Naive thymus-derived CD4-positive, alpha-beta T cell (primary cell): ENCODE measurements at regions not wholly inside any gene's neighbourhood (a gene's known extent, or its start where the extent isn't known, plus 50 kb on each side); places are given as distances from the start of the nearest gene placed in this dataset.
A peak's percentile ranks its signal among the peaks of the same experiment; 100 is the strongest.

ENCODE experiments used
- ATAC-seq: fragments of 150-1000 bp; cut with Tn5 transposase; 2 replicates; pipeline ENCODE4 v1.10.0; 2021; ENCODE audit warnings: mild to moderate bottlenecking, moderate library complexity
- CTCF ChIA-PET: fragments of 350-600 bp; sonication (Branson Sonifier 250); formaldehyde crosslinking; loops from one replicate; lab custom pipeline; 2021; ENCODE audit warnings: antibody characterized with exemption; lab: Charles Lee
- POLR2A ChIA-PET: fragments of 350-600 bp; sonication (Branson Sonifier 250); formaldehyde crosslinking; loops from one replicate; lab custom pipeline; 2021; ENCODE audit warnings: antibody characterized with exemption, inconsistent platforms; lab: Charles Lee
- DNase-seq, 9 donors: peaks; one replicate each; pipeline versions ENCODE4 v3.0.0 to v3.0.0-alpha.2; 2020 to 2022; ENCODE audit warnings: mixed read lengths in 1 of 9
- H3K27ac ChIP-seq: one replicate; pipeline ENCODE4 v1.7.0; 2013; ENCODE audit warnings: mild to moderate bottlenecking, low read depth, low read length, moderate library complexity
- H3K27me3 ChIP-seq, 2 donors: one replicate each; pipeline ENCODE4 v1.7.0; 2013; ENCODE audit warnings: low read length in 2 of 2, mild to moderate bottlenecking in 2 of 2, moderate library complexity in 2 of 2; ENCODE audit not compliant: control insufficient read depth in 2 of 2, insufficient read depth in 2 of 2
- H3K36me3 ChIP-seq, 3 experiments: 1 replicate in 2 of 3; 2 replicates in 1 of 3; pipeline ENCODE4 v1.7.0; 2013; ENCODE audit warnings: low read length in 3 of 3, mild to moderate bottlenecking in 3 of 3, moderate library complexity in 1 of 3; ENCODE audit not compliant: insufficient read depth in 3 of 3, control insufficient read depth in 2 of 3
- H3K4me1 ChIP-seq, 2 donors: one replicate each; pipeline ENCODE4 v1.7.0; 2013; ENCODE audit warnings: low read length in 2 of 2, mild to moderate bottlenecking in 2 of 2, moderate library complexity in 1 of 2; ENCODE audit not compliant: control insufficient read depth in 2 of 2, insufficient read depth in 2 of 2
- H3K4me3 ChIP-seq: 2 replicates; pipeline ENCODE4 v1.7.0; 2013; ENCODE audit warnings: mild to moderate bottlenecking, low read length
- H3K9me3 ChIP-seq, 3 experiments: 1 replicate in 2 of 3; 2 replicates in 1 of 3; pipeline ENCODE4 v1.7.0; 2013; ENCODE audit warnings: low read length in 3 of 3; ENCODE audit not compliant: control insufficient read depth in 2 of 3
- H3K27ac Mint-ChIP-seq, 9 donors: one replicate each; pipeline ENCODE4 v1.8.0; 2020 to 2022; ENCODE audit warnings: mixed read lengths in 9 of 9, mild to moderate bottlenecking in 8 of 9, moderate library complexity in 5 of 9, inconsistent platforms in 2 of 9
- H3K27me3 Mint-ChIP-seq, 5 donors: one replicate each; pipeline ENCODE4 v1.8.0; 2021 to 2022; ENCODE audit warnings: mixed read lengths in 5 of 5, mild to moderate bottlenecking in 1 of 5
- H3K36me3 Mint-ChIP-seq, 5 donors: one replicate each; pipeline ENCODE4 v1.8.0; 2020 to 2022; ENCODE audit warnings: mixed read lengths in 5 of 5, mild to moderate bottlenecking in 3 of 5, inconsistent platforms in 1 of 5
- H3K4me1 Mint-ChIP-seq, 7 donors: one replicate each; pipeline ENCODE4 v1.8.0; 2020 to 2022; ENCODE audit warnings: mixed read lengths in 7 of 7, mild to moderate bottlenecking in 3 of 7, inconsistent platforms in 1 of 7
- H3K4me3 Mint-ChIP-seq, 10 donors: one replicate each; pipeline ENCODE4 v1.8.0; 2020 to 2022; ENCODE audit warnings: mild to moderate bottlenecking in 10 of 10, mixed read lengths in 10 of 10, moderate library complexity in 6 of 10, inconsistent platforms in 2 of 10
- H3K9me3 Mint-ChIP-seq, 11 donors: one replicate each; pipeline ENCODE4 v1.8.0; 2020 to 2022; ENCODE audit warnings: mixed read lengths in 11 of 11, mild to moderate bottlenecking in 4 of 11, inconsistent platforms in 1 of 11, moderate library complexity in 1 of 11
- intact Hi-C, 2 donors: fragments of 100-400 bp; cut with micrococcal nuclease; formaldehyde crosslinking; loops; one replicate each; pipeline ENCODE4 v1.15.1; 2023

DNA sequence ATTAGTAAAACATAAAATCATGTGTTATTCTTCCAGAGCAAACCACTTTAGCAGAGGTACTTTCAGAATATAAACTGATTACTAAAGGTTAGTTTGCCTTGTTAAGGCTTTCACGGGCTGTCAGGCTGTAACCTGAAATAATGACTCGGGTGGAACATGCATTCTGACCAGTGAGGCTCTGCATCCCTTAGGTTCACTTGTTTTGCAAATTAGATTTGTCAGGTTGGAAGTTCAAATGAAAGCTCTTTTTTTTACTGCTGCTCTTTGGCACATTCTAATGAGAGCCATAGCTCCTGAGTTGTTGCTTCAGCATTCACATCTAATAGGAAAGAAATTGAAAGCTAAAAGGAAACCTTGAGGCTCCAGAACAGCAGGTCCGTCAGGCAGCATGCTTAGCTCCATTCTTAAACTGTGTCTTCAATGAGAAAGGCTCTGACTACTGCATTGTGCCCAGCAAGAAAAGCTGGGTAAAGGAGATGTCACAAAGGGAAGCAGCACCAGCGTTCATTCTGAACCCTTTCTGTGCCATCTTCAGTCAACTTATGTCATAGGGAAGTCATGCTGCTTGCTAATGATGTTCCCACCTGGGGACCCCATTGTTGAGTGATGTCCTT lies 445.5 kb upstream of the FBXO33 start:
- Mint-ChIP-seq H3K4me3 (no peak overlapping the region), H3K27me3 (no peaks in the 10 kb centered on the region), H3K9me3 (peaks cover 0 to 6% (median 0%) of the 10 kb centered on the region in 11 donors), H3K36me3 (no peaks in the 10 kb centered on the region), H3K27ac (no peak overlapping the region), H3K4me1 (peaks cover 0 to 10% (median 0%) of the 10 kb centered on the region in 7 donors)
- ChIA-PET CTCF (no interaction called here), POLR2A (no interaction called here)
- no peaks in the 10 kb centered on the region for H3K4me1 ChIP-seq
- H3K9me3 ChIP-seq, result no peaks in the 10 kb centered on the region
- H3K36me3 ChIP-seq, result no peaks in the 10 kb centered on the region
- no peak overlapping the region for H3K4me3 ChIP-seq
- ATAC-seq (no peak), DNase-seq (no peak)
- no peaks in the 10 kb centered on the region for H3K27me3 ChIP-seq
- H3K27ac ChIP-seq, result no peak overlapping the region
- intact Hi-C loops, result no loop called here

DNA sequence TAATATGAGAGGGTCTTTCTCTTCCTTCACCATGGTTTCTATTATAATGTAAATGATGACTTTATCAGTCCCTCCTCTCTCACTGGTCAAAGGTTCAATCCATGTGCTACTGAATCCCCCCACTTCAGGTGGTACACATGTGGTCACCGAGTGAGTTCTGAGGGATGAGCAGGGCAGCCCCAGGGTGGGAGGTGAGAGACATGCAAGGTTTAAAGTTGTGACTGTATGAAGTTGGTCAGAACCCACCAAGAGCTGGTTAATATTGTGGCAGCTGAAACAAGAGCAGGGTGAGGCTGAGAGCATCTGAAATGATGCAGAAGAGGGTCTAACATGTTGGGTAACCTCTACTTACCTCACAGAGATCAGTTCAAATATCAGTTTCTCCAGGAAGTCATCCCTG lies 444.7 kb upstream of the FBXO33 start:
- no peaks in the 10 kb centered on the region for H3K36me3 Mint-ChIP-seq
- no peaks in the 10 kb centered on the region for H3K9me3 ChIP-seq
- no peak overlapping the region for H3K4me3 Mint-ChIP-seq
- no peak overlapping the region for H3K4me3 ChIP-seq
- ChIA-PET CTCF (no interaction called here), POLR2A (no interaction called here)
- H3K4me1 Mint-ChIP-seq, result peaks cover 0 to 10% (median 0%) of the 10 kb centered on the region in 7 donors
- DNase-seq (no peak), ATAC-seq (no peak)
- H3K27me3 Mint-ChIP-seq, result no peaks in the 10 kb centered on the region
- no peaks in the 10 kb centered on the region for H3K36me3 ChIP-seq
- H3K9me3 Mint-ChIP-seq, result peaks cover 0 to 6% (median 0%) of the 10 kb centered on the region in 11 donors
- H3K27ac Mint-ChIP-seq, result no peak overlapping the region
- H3K4me1 ChIP-seq, result no peaks in the 10 kb centered on the region
- no peak overlapping the region for H3K27ac ChIP-seq
- intact Hi-C loops, result no loop called here
- no peaks in the 10 kb centered on the region for H3K27me3 ChIP-seq

DNA sequence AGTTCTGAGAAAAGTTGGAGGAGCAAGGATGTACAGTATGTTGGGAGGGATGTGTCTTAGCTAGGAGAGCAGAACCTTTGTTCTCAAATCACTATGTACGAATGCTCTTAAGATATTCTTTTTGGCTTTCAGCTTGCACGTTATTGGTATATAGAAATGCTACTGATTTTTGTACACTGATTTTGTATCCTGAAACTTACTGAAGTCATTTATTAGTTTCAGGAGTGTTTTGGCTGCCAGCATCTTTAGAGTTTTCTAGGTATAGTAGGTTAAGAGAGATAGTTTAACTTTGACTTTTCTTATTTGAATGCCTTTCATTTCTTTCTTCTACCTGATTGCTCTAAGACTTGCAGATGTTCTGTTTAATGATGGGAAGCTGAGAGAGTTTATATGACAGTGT lies 442.8 kb upstream of the FBXO33 start:
- Mint-ChIP-seq H3K36me3 (no peaks in the 10 kb centered on the region), H3K4me3 (no peak overlapping the region), H3K27me3 (no peaks in the 10 kb centered on the region), H3K4me1 (peaks cover 0 to 10% (median 0%) of the 10 kb centered on the region in 7 donors), H3K9me3 (peaks cover 0 to 11% (median 2%) of the 10 kb centered on the region in 11 donors), H3K27ac (peak overlapping the region in 1 of 9 donors; percentile 23)
- intact Hi-C loops, result no loop called here
- Histone ChIP-seq H3K9me3 (no peaks in the 10 kb centered on the region), H3K36me3 (no peaks in the 10 kb centered on the region), H3K4me1 (no peaks in the 10 kb centered on the region), H3K27me3 (no peaks in the 10 kb centered on the region), H3K4me3 (no peak overlapping the region), H3K27ac (no peak overlapping the region)
- POLR2A ChIA-PET, result no interaction called here
- CTCF ChIA-PET, result no interaction called here
- DNase-seq (no peak), ATAC-seq (no peak)

DNA sequence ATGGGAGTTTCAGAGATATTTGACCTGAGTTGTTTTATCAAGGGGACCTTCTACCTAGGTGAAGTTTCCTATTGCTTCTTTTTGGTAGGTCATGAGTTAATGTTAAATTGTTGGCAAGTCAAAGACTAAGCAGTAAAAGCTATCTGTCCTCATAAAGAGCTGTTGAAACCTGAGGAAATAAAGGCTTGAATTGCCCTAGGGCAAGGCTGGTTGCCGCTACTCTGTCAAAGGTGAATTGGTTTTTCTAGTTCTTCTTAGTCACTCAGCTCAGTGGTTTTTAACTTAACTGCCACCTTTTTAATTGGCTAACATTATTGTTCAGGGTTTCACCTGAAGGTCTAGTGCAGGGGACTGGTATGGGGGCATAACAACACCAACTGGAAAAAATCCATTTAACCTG lies 441.6 kb upstream of the FBXO33 start:
- no peak for ATAC-seq
- intact Hi-C loops, result no loop called here
- ChIA-PET CTCF (no interaction called here), POLR2A (no interaction called here)
- H3K4me1 ChIP-seq, result no peaks in the 10 kb centered on the region
- no peaks in the 10 kb centered on the region for H3K27me3 Mint-ChIP-seq
- no peak overlapping the region for H3K4me3 Mint-ChIP-seq
- no peaks in the 10 kb centered on the region for H3K36me3 Mint-ChIP-seq
- DNase-seq, result no peak
- H3K27ac Mint-ChIP-seq, result no peak overlapping the region
- H3K9me3 ChIP-seq, result no peaks in the 10 kb centered on the region
- H3K9me3 Mint-ChIP-seq, result peaks cover 0 to 11% (median 2%) of the 10 kb centered on the region in 11 donors
- H3K27me3 ChIP-seq, result no peaks in the 10 kb centered on the region
- H3K36me3 ChIP-seq, result no peaks in the 10 kb centered on the region
- H3K27ac ChIP-seq, result no peak overlapping the region
- peaks cover 0 to 10% (median 0%) of the 10 kb centered on the region in 7 donors for H3K4me1 Mint-ChIP-seq
- no peak overlapping the region for H3K4me3 ChIP-seq

DNA sequence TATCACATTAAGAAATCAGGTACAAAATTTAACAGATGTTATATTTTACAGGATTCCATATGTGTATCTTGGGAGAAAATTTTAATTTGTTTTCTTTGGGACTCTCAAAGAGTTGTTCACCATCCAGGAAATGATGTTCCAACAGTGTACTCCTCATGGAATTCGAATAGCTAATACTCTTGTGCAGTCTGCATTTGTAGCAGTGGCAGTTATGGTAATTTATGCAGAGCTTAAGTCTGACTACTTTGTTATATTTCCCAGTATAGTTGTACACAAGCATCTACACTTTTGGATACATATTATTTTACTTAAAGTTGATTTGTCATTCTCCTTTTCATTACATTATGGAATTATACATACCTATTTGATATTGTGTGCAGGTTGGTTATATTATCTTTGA lies 436.7 kb upstream of the FBXO33 start:
- no peak overlapping the region for H3K27ac Mint-ChIP-seq
- DNase-seq (no peak), ATAC-seq (no peak)
- H3K27me3 Mint-ChIP-seq, result peaks cover 0 to 4% (median 0%) of the 10 kb centered on the region in 5 donors
- POLR2A ChIA-PET, result no interaction called here
- Histone ChIP-seq H3K27ac (no peak overlapping the region), H3K9me3 (no peaks in the 10 kb centered on the region), H3K4me3 (no peak overlapping the region), H3K36me3 (no peaks in the 10 kb centered on the region), H3K4me1 (no peaks in the 10 kb centered on the region), H3K27me3 (no peaks in the 10 kb centered on the region)
- CTCF ChIA-PET, result no interaction called here
- H3K4me3 Mint-ChIP-seq, result no peak overlapping the region
- H3K9me3 Mint-ChIP-seq, result peaks cover 0 to 5% (median 2%) of the 10 kb centered on the region in 11 donors
- intact Hi-C loops, result no loop called here
- H3K36me3 Mint-ChIP-seq, result peaks cover 0 to 3% (median 0%) of the 10 kb centered on the region in 5 donors
- no peaks in the 10 kb centered on the region for H3K4me1 Mint-ChIP-seq

DNA sequence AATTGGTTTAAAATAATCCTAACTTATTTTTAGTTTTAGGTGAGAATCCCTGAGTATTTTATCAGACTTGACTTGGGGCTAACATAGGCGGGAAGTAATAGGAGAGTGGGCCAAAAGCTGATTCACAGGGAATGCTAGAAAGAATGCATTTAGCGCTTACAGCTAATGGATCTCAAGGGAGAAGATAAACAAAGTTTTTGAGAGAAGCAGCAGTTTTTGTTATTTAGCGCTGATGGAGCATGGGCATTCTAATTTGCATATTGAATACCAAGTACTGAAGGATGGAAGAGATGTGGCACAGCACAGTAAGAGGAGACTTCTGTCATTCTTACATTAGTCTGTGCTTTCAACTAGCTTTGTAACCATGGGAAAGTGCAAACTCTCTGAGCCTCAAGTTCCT lies 436.0 kb upstream of the FBXO33 start:
- Histone ChIP-seq H3K9me3 (no peaks in the 10 kb centered on the region), H3K4me1 (no peaks in the 10 kb centered on the region), H3K27ac (no peak overlapping the region), H3K27me3 (no peaks in the 10 kb centered on the region), H3K36me3 (no peaks in the 10 kb centered on the region), H3K4me3 (no peak overlapping the region)
- H3K4me1 Mint-ChIP-seq, result no peaks in the 10 kb centered on the region
- H3K4me3 Mint-ChIP-seq, result no peak overlapping the region
- intact Hi-C loops, result no loop called here
- DNase-seq (no peak), ATAC-seq (no peak)
- peaks cover 0 to 3% (median 0%) of the 10 kb centered on the region in 5 donors for H3K36me3 Mint-ChIP-seq
- ChIA-PET CTCF (no interaction called here), POLR2A (no interaction called here)
- peaks cover 0 to 5% (median 2%) of the 10 kb centered on the region in 11 donors for H3K9me3 Mint-ChIP-seq
- peaks cover 0 to 4% (median 0%) of the 10 kb centered on the region in 5 donors for H3K27me3 Mint-ChIP-seq
- H3K27ac Mint-ChIP-seq, result no peak overlapping the region

DNA sequence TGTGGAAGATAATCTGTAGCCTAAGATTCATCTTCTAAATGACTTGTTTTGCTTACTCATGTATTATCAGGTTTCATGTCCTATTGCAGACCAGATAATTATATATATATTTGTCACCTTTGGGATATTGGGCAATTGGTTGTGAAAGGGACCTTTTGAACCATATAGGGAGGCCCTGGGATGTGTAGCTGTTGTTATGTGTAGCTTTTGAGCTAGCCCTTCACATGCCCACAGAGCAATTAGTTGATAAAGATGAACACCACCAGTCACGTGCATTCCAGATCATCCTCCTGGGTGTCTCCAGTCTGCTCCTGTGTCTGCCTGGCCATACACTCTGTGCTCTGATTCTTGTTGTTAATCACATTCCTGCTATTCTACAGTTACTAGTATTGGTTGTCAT lies 431.2 kb upstream of the FBXO33 start:
- CTCF ChIA-PET, result no interaction called here
- Mint-ChIP-seq H3K27ac (no peak overlapping the region), H3K27me3 (peaks cover 0 to 4% (median 0%) of the 10 kb centered on the region in 5 donors), H3K36me3 (peaks cover 0 to 3% (median 0%) of the 10 kb centered on the region in 5 donors), H3K4me1 (no peaks in the 10 kb centered on the region), H3K4me3 (no peak overlapping the region), H3K9me3 (peaks cover 0 to 3% (median 0%) of the 10 kb centered on the region in 11 donors)
- POLR2A ChIA-PET, result no interaction called here
- Histone ChIP-seq H3K27ac (no peak overlapping the region), H3K4me1 (no peaks in the 10 kb centered on the region), H3K9me3 (no peaks in the 10 kb centered on the region), H3K27me3 (no peaks in the 10 kb centered on the region), H3K36me3 (no peaks in the 10 kb centered on the region), H3K4me3 (no peak overlapping the region)
- intact Hi-C loops, result no loop called here
- ATAC-seq, result no peak
- no peak for DNase-seq
